GM21723 (cell line): ENCODE measurements at regions not wholly inside any gene's neighbourhood (a gene's known extent, or its start where the extent isn't known, plus 50 kb on each side); places are given as distances from the start of the nearest gene placed in this dataset.
"Not testable (repeated sequence)": the region's sequence is repeated elsewhere in the genome, so short reads cannot be mapped to it uniquely, and the experiment has no call there.

Source experiments
- ATAC-seq: cut with Tn5 transposase; IDR thresholded peaks from one replicate; pipeline ENCODE4 v1.9.1; 2021; ENCODE audit warnings: mild to moderate bottlenecking, moderate library complexity; ENCODE audit not compliant: unreplicated experiment

GRCh38 chr10:33867199-33867789 lies 532.8 kb upstream of the NRP1 start:
- not testable (repeated sequence) for ATAC-seq

DNA sequence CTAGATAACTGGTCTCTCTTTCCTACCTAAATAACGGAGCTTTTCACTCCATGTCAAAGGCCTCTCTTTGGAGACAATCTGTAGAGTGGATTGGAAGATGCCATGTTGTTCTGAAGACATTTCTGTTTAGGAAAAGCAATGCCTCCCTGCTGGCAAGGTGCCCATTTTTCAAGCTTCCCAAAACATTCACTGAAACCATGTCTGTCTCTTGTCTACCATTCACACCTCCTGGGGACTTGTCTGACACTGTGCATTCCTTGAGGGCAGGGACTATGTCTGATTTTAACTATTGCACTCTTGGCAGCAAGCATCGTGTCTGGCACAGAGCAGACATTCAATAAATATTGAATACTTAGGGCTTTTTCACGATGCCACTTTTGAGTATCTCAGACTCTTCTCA lies 528.9 kb upstream of the NRP1 start:
- ATAC-seq = no peak

DNA sequence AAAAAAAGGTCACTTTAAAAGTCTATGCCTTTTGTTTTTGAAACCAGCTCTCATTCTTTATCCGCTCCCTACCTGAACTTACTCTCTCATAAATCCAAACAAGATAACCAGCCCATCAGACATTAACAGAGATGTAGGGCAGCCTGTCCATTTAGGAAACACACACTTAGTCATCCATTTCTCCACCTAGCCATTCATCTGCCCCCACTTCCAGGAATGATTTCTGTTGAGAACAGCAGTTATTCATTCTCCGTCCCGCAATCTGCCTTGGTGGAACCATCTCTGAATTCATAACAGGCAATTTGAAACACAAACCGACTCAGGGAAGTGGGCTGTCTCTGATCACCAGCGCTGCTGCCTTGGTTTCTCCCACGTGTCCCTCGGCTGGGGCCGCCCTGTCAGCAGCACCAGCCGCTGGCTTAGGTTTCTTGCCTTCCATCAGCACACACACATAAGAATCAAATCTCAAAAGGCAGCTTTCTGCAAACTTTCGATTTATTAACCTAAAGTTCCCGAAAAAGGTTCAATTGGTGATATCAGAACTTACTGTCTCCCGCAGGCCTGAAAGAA lies 528.2 kb upstream of the NRP1 start:
- no peak for ATAC-seq

DNA sequence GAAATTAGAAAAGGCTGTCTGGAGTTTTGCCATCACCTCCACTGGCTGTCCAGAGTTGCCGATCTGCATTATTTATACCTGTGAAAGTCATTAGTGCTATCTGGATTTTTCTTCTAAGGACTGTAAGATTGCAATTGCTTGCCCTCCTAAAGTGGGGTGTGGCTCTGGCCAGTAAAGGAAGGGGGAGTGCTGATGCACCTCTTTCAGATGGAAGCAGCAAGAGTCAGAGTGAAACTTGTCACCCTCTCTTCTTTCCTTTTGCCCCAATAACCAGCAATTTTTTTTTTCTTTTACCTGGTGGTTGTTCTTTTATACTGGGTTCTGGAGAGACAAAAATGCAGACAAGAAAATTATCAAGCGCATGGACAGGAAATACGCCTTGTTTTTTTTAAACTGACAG lies 527.4 kb upstream of the NRP1 start:
- ATAC-seq = no peak

DNA sequence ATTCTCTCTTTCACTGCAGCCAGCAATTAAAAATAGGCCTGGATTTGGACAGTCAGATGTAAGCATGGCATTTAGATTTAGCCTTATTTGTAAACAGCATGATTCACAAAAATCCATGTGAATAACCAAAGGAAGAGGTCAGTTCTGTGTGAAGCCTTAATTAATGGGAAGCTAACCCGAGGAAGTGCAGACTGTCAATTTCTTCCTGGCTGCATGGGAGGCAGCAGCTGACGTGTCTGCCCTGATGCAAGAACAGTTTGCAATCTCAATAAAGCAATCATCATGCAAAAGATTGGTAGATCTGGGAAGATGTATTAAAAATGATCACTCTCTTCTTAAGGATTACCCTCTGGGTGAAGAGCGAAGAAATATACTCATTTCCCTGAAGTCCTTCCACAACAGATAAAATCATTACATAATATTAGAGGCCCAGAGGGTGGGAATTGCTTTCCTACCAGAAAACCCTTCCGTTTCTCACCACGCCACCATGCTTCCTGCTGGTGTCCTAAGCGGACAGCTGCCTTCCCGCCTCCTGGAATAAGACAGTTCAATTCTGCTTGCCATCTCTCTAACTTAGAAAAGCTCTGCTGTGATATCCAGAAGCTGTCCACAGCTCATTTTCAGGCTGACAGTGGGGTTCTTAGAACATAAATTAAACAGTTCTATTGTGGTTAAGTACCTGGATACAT lies 526.7 kb upstream of the NRP1 start:
- ATAC-seq = no peak

- no peak for ATAC-seq
Measured at GRCh38 chr10:33860552-33860951, 526.1 kb upstream of the NRP1 start.

DNA sequence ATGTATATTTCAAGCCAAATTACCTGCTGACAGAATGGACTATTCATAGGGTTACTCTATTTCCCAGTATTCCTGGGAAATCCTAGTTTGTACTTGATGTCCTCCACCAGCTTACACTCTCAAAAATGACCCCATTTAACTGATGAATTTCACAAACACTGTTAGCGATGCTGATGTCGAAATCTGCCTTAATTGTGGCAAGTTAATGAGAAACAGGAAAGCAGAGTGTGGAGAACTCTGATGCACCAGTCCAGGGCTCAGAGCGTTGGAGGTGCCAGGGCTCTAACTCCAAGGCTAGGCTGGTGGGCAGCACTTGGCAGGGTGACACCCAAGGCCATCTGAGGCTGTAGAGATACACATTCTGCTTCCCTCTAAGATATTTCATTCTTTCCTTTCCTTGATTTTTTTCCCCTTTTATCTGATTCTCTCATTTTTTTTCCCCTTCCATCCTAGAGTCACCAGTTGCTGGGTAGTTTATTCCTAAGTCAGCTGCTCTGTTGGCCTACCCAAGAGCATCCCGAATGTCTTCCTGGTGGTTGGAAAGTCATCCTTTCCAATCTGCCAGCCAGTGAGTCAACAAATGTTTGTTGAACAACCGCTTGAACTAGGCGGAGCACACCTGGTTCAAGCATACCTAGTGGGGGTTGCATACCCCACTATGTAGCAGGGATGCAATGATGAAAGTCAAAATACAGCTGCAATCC lies 525.0 kb upstream of the NRP1 start:
- ATAC-seq = no peak

DNA sequence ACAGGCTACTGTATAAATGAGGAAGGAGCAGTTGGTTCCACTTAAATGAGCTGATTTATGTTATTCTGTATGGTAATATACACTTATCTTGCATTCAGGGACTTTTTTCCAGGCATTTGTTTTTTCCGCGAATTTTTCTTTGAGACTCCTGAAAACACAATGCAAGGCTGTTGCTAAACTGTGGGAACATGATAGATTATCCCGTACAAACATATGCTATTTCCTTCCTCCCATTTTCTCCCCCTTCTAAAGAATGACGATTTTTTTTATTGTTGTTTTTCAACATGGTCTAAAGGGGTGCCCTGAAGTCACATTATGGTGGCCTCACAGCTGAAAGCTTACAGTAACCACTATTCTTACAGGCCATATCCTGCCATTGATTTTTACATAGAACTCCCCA lies 523.9 kb upstream of the NRP1 start:
- ATAC-seq = no peak

DNA sequence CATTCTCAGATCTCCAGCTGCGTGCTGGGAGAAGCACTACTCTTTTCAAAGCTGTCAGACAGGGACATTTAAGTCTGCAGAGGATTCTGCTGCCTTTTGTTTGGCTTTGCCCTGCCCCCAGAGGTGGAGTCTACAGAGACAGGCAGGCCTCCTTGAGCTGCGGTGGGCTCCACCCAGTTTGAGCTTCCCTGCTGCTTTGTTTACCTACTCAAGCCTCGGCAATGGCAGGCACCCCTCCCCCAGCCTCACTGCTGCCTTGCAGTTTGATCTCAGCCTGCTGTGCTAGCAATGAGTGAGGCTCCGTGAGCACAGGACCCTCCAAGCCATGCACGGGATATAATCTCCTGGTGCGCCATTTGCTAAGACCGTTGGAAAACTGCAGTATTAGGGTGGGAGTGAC lies 518.8 kb upstream of the NRP1 start:
- not testable (repeated sequence) for ATAC-seq

GRCh38 chr10:33843379-33843778 lies 508.9 kb upstream of the NRP1 start:
- no peak for ATAC-seq

GRCh38 chr10:33841678-33842077 lies 507.2 kb upstream of the NRP1 start:
- no peak for ATAC-seq

GRCh38 chr10:33838731-33839130 lies 504.3 kb upstream of the NRP1 start:
- no peak for ATAC-seq

GRCh38 chr10:33837736-33838135 lies 503.3 kb upstream of the NRP1 start:
- no peak for ATAC-seq

- no peak for ATAC-seq
Measured at GRCh38 chr10:33835556-33835955, 501.1 kb upstream of the NRP1 start.

DNA sequence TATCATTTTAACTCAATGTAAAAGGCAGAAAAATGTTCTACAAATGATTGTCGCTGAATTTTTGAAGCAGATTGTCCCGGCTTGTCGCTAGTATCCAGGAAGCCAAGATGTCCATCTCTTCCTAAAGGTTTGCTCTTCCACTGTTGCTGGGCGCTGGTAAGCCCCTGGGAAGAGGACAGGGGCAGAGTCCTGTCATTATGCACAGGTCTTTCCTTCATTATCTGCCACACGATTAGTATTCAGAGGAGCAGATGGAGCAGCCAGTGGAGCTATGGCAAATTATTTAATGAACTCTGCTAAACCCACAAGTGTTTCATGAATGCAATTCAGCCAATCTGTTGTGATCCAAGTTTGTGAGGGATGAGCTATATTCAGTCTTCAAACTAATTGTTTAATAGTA lies 499.1 kb upstream of the NRP1 start:
- ATAC-seq = no peak

DNA sequence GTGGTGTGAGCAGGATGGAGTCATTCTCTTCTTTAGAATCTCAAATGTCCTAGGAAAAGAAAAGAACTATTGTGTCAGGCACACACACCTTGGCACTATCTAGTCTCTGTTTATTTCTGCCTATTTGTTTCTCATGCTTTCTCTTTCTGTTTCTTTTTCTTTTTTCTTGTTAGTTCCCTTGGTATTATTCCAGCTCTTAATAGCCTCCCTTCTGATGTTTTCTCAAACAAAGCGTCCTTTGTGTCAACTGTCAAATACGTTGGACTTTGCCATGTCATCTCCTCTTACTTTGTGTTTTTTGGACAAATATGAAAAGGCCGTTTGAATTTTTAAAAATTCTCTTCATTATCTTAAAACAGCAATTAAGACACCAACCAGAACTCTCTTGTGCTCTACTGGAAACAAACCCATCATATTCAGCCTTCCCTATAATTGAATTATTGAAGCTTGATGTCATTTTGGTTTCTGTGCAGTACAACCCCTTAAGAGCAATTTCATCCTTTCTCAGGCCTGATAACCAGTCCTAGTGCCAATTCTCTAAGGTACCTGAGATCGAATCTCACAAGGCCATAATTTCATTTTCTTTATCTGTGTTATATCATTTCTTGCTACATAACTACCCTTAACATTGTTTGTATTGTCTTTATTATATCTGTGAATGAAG lies 497.8 kb upstream of the NRP1 start:
- ATAC-seq = no peak

GRCh38 chr10:33831591-33831990 lies 497.1 kb upstream of the NRP1 start:
- ATAC-seq = no peak

DNA sequence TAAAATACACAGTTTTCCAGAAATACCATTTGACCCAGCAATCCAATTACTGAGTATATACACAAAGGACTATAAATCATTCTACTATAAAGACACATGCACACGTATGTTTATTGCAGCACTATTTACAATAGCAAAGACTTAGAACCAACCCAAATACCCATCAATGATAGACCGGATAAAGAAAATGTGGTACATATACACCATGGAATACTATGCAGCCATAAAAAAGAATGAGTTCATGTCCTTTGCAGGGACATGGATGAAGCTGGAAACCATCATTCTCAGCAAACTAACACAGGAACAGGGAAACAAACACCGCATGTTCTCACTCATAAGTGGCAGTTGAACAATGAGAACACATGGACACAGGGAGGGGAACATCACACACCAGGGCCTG lies 495.4 kb upstream of the NRP1 start:
- not testable (repeated sequence) for ATAC-seq

- no peak for ATAC-seq
Measured at GRCh38 chr10:33828592-33828991, 494.1 kb upstream of the NRP1 start.

DNA sequence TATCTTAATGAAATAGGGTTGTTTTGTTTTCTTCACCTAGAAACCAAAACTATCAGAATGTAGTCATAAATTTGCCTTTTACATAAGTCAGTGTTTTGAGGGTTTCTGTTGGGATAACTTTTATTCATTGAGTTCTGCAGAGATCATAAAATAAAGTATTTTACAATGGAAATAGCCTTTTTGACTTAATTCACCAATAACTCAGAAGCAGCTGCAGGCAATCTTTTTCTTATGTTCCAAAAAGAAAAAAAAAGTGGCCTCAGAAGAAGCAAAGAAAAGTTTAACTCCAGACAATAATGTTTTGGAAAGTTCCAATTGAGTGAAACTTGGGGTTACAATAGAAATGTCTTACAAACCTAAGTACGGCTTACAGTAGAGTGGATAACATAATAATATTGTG lies 491.7 kb upstream of the NRP1 start:
- ATAC-seq = no peak

GRCh38 chr10:33822774-33823173 lies 488.3 kb upstream of the NRP1 start:
- no peak for ATAC-seq
